Esophagus muscularis mucosa (tissue), 4 donors: ENCODE measurements at regions not wholly inside any gene's neighbourhood (a gene's known extent, or its start where the extent isn't known, plus 50 kb on each side); places are given as distances from the start of the nearest gene placed in this dataset.

Experiments used
- DNase-seq: peaks from one replicate; pipeline ENCODE4 v3.0.0-alpha.2; 2017; ENCODE audit errors: extremely low spot score
- H3K27ac ChIP-seq, 4 donors: fragments of 200-600 bp; sonication (generic); replicated peaks in 1 of 4; 1 replicate in 3 of 4; 2 replicates in 1 of 4; pipeline ENCODE4 v1.5.1; 2016 to 2019; ENCODE audit warnings: mild to moderate bottlenecking in 1 of 4
- H3K27me3 ChIP-seq, 4 donors: fragments of 200-600 bp; sonication (generic); one replicate each; pipeline versions ENCODE4 v1.5.1 to v1.6.0; 2016 to 2019
- H3K36me3 ChIP-seq, 4 donors: fragments of 200-600 bp; sonication (generic); one replicate each; pipeline ENCODE4 v1.5.1; 2016 to 2019
- H3K4me1 ChIP-seq, 4 donors: fragments of 200-600 bp; sonication (generic); one replicate each; pipeline ENCODE4 v1.5.1; 2016 to 2019
- H3K4me3 ChIP-seq, 4 donors: fragments of 200-600 bp; sonication (generic); 1 replicate in 2 of 4; 2 replicates in 2 of 4; pipeline ENCODE4 v1.5.1; 2016 to 2019; ENCODE audit warnings: mild to moderate bottlenecking in 4 of 4, moderate library complexity in 1 of 4
- H3K9me3 ChIP-seq, 4 donors: fragments of 200-600 bp; sonication (generic); 1 replicate in 3 of 4; 2 replicates in 1 of 4; pipeline ENCODE4 v1.5.1; 2016 to 2019
- EP300 ChIP-seq: sonication (generic); formaldehyde crosslinking; IDR thresholded peaks from one replicate; pipeline ENCODE4 v1.6.1; 2017; ENCODE audit warnings: antibody characterized with exemption
- POLR2A ChIP-seq: fragments of 450-650 bp; IDR thresholded peaks from one replicate; pipeline ENCODE4 v1.6.1; 2017; ENCODE audit warnings: antibody characterized with exemption, moderate library complexity, mild to moderate bottlenecking, low read depth
- POLR2AphosphoS5 ChIP-seq, 2 donors: sonication (generic); formaldehyde crosslinking; IDR thresholded peaks; one replicate each; pipeline ENCODE4 v1.6.1; 2017; ENCODE audit warnings: antibody characterized with exemption in 2 of 2
- WGBS: methylation state at CpG from one replicate; pipeline ENCODE4 v1.1.5; 2018; 5-methylcytosine and 5-hydroxymethylcytosine counted together
- intact Hi-C: fragments of 100-400 bp; cut with DNase I; formaldehyde crosslinking; loops from one replicate; pipeline ENCODE4 v1.15.1; 2023
- TF ChIP-seq, protein P1 (sequence below), 3 experiments: fragments of 200-600 bp in 2 of 3; fragments of 450-650 bp in 1 of 3; sonication (generic) in 2 of 3; IDR thresholded peaks; one replicate each; pipeline ENCODE4 v1.5.1; 2017 to 2019; ENCODE audit warnings: antibody characterized with exemption in 3 of 3, mild to moderate bottlenecking in 2 of 3, moderate library complexity in 1 of 3

DNA sequence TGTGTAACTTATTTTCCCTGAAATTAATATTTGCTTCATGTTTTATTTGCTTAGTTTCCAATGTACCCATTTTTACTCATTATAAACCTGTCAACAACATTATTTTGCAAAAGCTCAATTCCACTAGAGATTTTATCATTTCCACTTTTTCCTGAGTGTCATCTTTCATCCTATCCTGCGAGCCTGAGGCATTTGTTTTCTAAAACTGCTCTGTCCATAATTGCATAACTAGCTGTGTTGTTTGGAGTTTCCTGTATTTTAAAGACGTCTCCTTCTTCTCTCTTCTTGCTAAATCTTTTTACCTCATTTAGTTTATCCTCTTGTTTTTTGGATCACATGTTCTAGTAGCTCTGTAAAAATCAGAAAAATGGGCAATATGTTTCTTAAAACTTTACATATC, 332.7 kb upstream of the NOVA1 start:
- H3K4me3 ChIP-seq: no peak overlapping the region
- DNase-seq: no peak
- H3K36me3 ChIP-seq: no peaks in the 10 kb centered on the region
- H3K27ac ChIP-seq: no peak overlapping the region
- no peaks in the 10 kb centered on the region for H3K4me1 ChIP-seq
- intact Hi-C loops: no loop called here
- no peaks in the 10 kb centered on the region for H3K9me3 ChIP-seq
- TF ChIP-seq, protein P1, sequence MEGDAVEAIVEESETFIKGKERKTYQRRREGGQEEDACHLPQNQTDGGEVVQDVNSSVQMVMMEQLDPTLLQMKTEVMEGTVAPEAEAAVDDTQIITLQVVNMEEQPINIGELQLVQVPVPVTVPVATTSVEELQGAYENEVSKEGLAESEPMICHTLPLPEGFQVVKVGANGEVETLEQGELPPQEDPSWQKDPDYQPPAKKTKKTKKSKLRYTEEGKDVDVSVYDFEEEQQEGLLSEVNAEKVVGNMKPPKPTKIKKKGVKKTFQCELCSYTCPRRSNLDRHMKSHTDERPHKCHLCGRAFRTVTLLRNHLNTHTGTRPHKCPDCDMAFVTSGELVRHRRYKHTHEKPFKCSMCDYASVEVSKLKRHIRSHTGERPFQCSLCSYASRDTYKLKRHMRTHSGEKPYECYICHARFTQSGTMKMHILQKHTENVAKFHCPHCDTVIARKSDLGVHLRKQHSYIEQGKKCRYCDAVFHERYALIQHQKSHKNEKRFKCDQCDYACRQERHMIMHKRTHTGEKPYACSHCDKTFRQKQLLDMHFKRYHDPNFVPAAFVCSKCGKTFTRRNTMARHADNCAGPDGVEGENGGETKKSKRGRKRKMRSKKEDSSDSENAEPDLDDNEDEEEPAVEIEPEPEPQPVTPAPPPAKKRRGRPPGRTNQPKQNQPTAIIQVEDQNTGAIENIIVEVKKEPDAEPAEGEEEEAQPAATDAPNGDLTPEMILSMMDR (IDR thresholded peaks at IDR 0.05): no peak
- no peak for TF ChIP-seq POLR2A
- no peak for TF ChIP-seq EP300
- TF ChIP-seq POLR2AphosphoS5 (IDR thresholded peaks at IDR 0.05): no peak
- WGBS: 60% methylated on average over 2 of the region's 2 CpGs
- H3K27me3 ChIP-seq: no peaks in the 10 kb centered on the region

DNA sequence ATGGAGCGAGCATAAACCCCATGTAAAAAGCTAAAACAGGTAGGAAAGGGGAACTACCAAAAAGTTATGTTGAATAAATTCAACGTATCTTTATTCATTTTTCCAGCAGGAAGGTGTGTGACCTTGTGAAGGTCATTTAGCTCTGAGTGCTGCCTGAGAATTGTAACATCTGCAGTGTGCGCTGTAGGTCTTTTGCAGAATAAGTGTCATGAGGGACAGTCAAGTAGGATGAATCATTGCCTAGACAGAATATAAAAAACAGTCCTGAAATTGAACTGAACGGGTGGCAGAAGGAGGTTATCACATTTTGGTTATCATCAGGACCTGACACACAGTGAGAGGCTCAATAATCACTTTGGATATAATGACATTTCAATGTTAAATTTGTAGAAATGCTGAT, 334.8 kb upstream of the NOVA1 start:
- Histone ChIP-seq H3K27me3 (no peaks in the 10 kb centered on the region), H3K36me3 (no peaks in the 10 kb centered on the region), H3K4me1 (no peaks in the 10 kb centered on the region), H3K4me3 (no peak overlapping the region), H3K27ac (no peak overlapping the region), H3K9me3 (no peaks in the 10 kb centered on the region)
- intact Hi-C loops: no loop called here
- TF ChIP-seq, protein P1 (IDR thresholded peaks at IDR 0.05): no peak
- no peak for TF ChIP-seq POLR2AphosphoS5 (IDR thresholded peaks at IDR 0.05)
- TF ChIP-seq POLR2A: no peak
- no peak for TF ChIP-seq EP300
- 76% methylated on average over 4 of the region's 4 CpGs for WGBS
- no peak for DNase-seq

DNA sequence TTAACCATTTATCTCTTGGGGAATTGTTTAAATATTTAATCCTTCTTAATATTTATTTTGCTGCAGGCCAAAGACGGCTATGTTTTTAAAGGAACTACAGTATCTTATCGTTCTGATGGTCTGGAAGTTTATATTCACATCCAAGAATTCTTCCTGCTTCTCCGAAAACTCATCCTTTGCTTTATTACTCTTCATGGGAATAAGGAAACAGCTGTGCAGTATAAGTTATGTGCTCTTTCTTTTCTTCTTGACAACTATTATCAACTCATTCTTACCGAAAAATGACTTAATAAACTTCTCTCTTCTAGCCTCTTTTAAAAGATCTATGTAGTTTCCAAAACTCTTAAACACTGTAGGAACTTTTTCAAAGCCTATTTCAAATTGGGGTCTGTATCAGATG, 335.6 kb upstream of the NOVA1 start:
- WGBS: 34% methylated on average over 4 of the region's 4 CpGs
- no peaks in the 10 kb centered on the region for H3K27me3 ChIP-seq

DNA sequence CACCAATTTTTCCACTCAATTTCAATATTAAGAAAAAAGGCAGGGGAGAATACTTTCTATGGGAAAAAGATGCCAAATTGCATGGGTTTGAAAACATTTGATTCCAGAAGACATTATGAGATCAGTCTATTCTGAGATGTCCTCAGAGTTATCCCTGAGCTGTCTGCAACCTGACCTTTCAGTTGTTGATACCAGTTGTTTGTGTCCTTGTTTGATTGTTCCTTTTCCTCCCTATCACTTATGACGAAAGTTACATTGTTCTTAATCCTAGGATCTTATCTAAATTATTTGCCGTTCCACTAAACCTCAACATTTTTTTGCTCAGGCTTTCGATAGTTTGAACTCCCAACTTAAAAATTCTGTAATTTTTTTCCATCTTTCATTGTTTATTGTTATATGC, 336.3 kb upstream of the NOVA1 start:
- no peaks in the 10 kb centered on the region for H3K36me3 ChIP-seq
- H3K4me1 ChIP-seq: no peaks in the 10 kb centered on the region
- intact Hi-C loops: no loop called here
- no peak overlapping the region for H3K27ac ChIP-seq
- WGBS: 58% methylated on average over 3 of the region's 3 CpGs
- H3K9me3 ChIP-seq: no peaks in the 10 kb centered on the region
- H3K4me3 ChIP-seq: no peak overlapping the region
- no peak for DNase-seq
- TF ChIP-seq POLR2A (no peak), EP300 (no peak), POLR2AphosphoS5 (IDR thresholded peaks at IDR 0.05) (no peak)
- TF ChIP-seq, protein P1 (IDR thresholded peaks at IDR 0.05): no peak
- H3K27me3 ChIP-seq: no peaks in the 10 kb centered on the region

More for the DNA sequence above, 335.6 kb upstream of the NOVA1 start:
- intact Hi-C loops: no loop called here
- no peak overlapping the region for H3K27ac ChIP-seq
- no peaks in the 10 kb centered on the region for H3K36me3 ChIP-seq
- TF ChIP-seq POLR2A (no peak), POLR2AphosphoS5 (IDR thresholded peaks at IDR 0.05) (no peak), EP300 (no peak)
- TF ChIP-seq, protein P1 (IDR thresholded peaks at IDR 0.05): no peak
- no peak overlapping the region for H3K4me3 ChIP-seq
- DNase-seq: no peak
- H3K4me1 ChIP-seq: no peaks in the 10 kb centered on the region
- no peaks in the 10 kb centered on the region for H3K9me3 ChIP-seq

DNA sequence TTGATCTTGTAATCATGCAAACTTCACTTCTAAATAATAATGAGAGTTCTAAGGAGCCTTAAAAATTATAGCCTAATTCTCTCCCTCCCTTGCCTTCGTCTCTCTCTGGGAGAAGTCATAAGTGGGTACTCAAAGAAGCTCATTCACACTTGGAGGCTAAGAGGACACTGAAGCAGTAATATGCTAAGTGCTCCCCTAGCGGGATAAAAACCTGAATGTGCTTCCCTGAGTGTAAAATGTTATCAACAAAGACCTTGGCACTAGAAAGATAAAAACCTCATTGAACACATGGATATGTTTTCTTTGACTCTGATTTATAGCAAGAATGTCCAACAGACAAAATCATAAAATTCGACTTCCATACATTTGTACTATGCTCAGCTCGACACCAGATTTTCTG, 337.9 kb upstream of the NOVA1 start:
- no peak for DNase-seq
- no peaks in the 10 kb centered on the region for H3K27me3 ChIP-seq
- TF ChIP-seq, protein P1 (IDR thresholded peaks at IDR 0.05): no peak
- TF ChIP-seq POLR2A (no peak), EP300 (no peak), POLR2AphosphoS5 (IDR thresholded peaks at IDR 0.05) (no peak)
- no peak overlapping the region for H3K27ac ChIP-seq
- 87% methylated on average over 4 of the region's 4 CpGs for WGBS
- no peaks in the 10 kb centered on the region for H3K36me3 ChIP-seq
- H3K9me3 ChIP-seq: no peaks in the 10 kb centered on the region
- H3K4me1 ChIP-seq: no peaks in the 10 kb centered on the region
- intact Hi-C loops: no loop called here
- no peak overlapping the region for H3K4me3 ChIP-seq
